GM12874 (cell line): ENCODE measurements at regions not wholly inside any gene's neighbourhood (a gene's known extent, or its start where the extent isn't known, plus 50 kb on each side); places are given as distances from the start of the nearest gene placed in this dataset.

Experiments
- CTCF ChIP-seq: IDR thresholded peaks from 2 replicates; pipeline ENCODE4 v1.5.1; 2011; ENCODE audit warnings: low read depth, mild to moderate bottlenecking, control low read depth, low read length, moderate library complexity; ENCODE audit not compliant: insufficient read depth

GRCh38 chr5:71986101-71986500 lies 121.2 kb upstream of the MAP1B start:
- TF ChIP-seq CTCF: no peak

- TF ChIP-seq CTCF: no peak
Measured at GRCh38 chr5:71988808-71989207, 118.5 kb upstream of the MAP1B start.

- no peak for TF ChIP-seq CTCF
Measured at GRCh38 chr5:71993600-71993999, 113.7 kb upstream of the MAP1B start.

GRCh38 chr5:71996789-71997188 lies 110.5 kb upstream of the MAP1B start:
- TF ChIP-seq CTCF: no peak

GRCh38 chr5:71998746-71999145 lies 108.5 kb upstream of the MAP1B start:
- TF ChIP-seq CTCF: no peak

- no peak for TF ChIP-seq CTCF
Measured at GRCh38 chr5:72000707-72001106, 106.6 kb upstream of the MAP1B start.

GRCh38 chr5:72005671-72006070 lies 101.6 kb upstream of the MAP1B start:
- no peak for TF ChIP-seq CTCF

GRCh38 chr5:72006361-72006760 lies 100.9 kb upstream of the MAP1B start:
- no peak for TF ChIP-seq CTCF
